ENCODE measurements at regions not wholly inside any gene's neighbourhood (a gene's known extent, or its start where the extent isn't known, plus 50 kb on each side); places are given as distances from the start of the nearest gene placed in this dataset.

DNA sequence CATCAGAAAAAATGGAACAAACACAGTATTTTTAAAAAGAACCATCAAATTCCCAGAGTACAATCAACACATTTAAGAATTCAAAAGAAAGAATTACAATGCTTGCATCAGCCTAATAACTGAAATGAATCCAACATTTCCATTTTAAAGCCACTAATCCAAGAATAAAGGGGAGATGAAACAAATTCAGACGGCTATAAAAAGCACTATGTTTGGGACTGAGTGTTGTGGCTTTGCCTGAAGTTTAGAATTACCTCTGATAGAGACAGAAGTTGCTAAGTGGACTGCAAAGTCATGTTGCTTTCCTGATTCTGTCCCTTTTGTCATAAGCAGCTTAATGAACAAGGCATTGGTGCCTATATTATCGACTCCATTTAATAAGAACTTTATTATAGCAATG, 135.4 kb upstream of the RGMB start:
- H3K27ac Mint-ChIP-seq (ENCODE audit: unreplicated experiment): no peak overlapping the region
- Histone ChIP-seq H3K27me3 (replicated peaks; ENCODE audit: control insufficient read depth, insufficient read depth, low read length) (no peaks in the 10 kb centered on the region), H3K9me3 (no peaks in the 10 kb centered on the region), H3K36me3 (ENCODE audit: control insufficient read depth, insufficient read depth, low read length) (no peaks in the 10 kb centered on the region), H3K4me1 (no peaks in the 10 kb centered on the region), H3K4me3 (ENCODE audit: low read depth, low read length) (no peak overlapping the region)
- no peaks in the 10 kb centered on the region for H3K36me3 Mint-ChIP-seq (ENCODE audit: insufficient read depth, unreplicated experiment)
- no peaks in the 10 kb centered on the region for H3K4me1 Mint-ChIP-seq (ENCODE audit: low read depth, unreplicated experiment)
- H3K9me3 Mint-ChIP-seq (ENCODE audit: unreplicated experiment): no peaks in the 10 kb centered on the region
- CTCF ChIA-PET: no interaction called here
- no TSS peak for BruUV-seq (replicated peaks)
- no peak overlapping the region for H3K4me3 Mint-ChIP-seq (ENCODE audit: unreplicated experiment)
- TF ChIP-seq, protein P1, sequence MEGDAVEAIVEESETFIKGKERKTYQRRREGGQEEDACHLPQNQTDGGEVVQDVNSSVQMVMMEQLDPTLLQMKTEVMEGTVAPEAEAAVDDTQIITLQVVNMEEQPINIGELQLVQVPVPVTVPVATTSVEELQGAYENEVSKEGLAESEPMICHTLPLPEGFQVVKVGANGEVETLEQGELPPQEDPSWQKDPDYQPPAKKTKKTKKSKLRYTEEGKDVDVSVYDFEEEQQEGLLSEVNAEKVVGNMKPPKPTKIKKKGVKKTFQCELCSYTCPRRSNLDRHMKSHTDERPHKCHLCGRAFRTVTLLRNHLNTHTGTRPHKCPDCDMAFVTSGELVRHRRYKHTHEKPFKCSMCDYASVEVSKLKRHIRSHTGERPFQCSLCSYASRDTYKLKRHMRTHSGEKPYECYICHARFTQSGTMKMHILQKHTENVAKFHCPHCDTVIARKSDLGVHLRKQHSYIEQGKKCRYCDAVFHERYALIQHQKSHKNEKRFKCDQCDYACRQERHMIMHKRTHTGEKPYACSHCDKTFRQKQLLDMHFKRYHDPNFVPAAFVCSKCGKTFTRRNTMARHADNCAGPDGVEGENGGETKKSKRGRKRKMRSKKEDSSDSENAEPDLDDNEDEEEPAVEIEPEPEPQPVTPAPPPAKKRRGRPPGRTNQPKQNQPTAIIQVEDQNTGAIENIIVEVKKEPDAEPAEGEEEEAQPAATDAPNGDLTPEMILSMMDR (IDR thresholded peaks at IDR 0.05; ENCODE audit: insufficient read depth in 1 of 2, low read depth in 1 of 2, low read length in 1 of 2, severe bottlenecking in 1 of 2, unreplicated experiment in 1 of 2): no peak
- POLR2A ChIA-PET: no interaction called here
- intact Hi-C loops (cut with micrococcal nuclease; ENCODE audit: unreplicated experiment): no loop called here
- no peak for DNase-seq
- H3K27me3 Mint-ChIP-seq (ENCODE audit: insufficient read depth, unreplicated experiment): no peaks in the 10 kb centered on the region

DNA sequence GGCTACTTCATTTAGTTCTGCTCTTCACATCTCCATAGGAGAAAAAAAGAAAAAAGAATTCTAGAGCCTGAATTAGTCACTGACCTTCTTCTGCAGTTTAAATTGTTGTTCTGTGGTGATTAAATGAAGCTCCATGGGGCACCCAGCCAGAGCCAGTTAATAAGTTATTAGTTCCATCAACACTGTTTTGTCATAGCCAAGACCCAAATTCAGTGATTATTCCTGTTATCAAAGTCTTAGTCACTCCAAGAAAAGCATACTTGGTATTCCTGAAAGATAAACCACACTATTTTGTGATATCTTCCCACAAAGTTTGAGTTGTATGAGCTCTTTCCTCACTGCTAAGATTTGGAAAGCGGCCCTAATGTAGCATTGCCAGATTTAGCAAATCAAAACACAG, 134.8 kb upstream of the RGMB start:
- CTCF ChIA-PET: no interaction called here
- no peaks in the 10 kb centered on the region for H3K36me3 Mint-ChIP-seq (ENCODE audit: insufficient read depth, unreplicated experiment)
- no peak overlapping the region for H3K4me3 Mint-ChIP-seq (ENCODE audit: unreplicated experiment)
- POLR2A ChIA-PET: no interaction called here
- no TSS peak for BruUV-seq (replicated peaks)
- DNase-seq: no peak
- no peaks in the 10 kb centered on the region for H3K9me3 ChIP-seq
- H3K9me3 Mint-ChIP-seq (ENCODE audit: unreplicated experiment): no peaks in the 10 kb centered on the region
- H3K4me1 ChIP-seq: no peaks in the 10 kb centered on the region
- H3K27ac Mint-ChIP-seq (ENCODE audit: unreplicated experiment): no peak overlapping the region
- intact Hi-C loops (cut with micrococcal nuclease; ENCODE audit: unreplicated experiment): no loop called here
- TF ChIP-seq, protein P1 (IDR thresholded peaks at IDR 0.05; ENCODE audit: insufficient read depth in 1 of 2, low read depth in 1 of 2, low read length in 1 of 2, severe bottlenecking in 1 of 2, unreplicated experiment in 1 of 2): no peak
- H3K4me3 ChIP-seq (ENCODE audit: low read depth, low read length): no peak overlapping the region
- H3K27me3 ChIP-seq (replicated peaks; ENCODE audit: control insufficient read depth, insufficient read depth, low read length): no peaks in the 10 kb centered on the region
- H3K4me1 Mint-ChIP-seq (ENCODE audit: low read depth, unreplicated experiment): no peaks in the 10 kb centered on the region
- H3K36me3 ChIP-seq (ENCODE audit: control insufficient read depth, insufficient read depth, low read length): no peaks in the 10 kb centered on the region
- no peaks in the 10 kb centered on the region for H3K27me3 Mint-ChIP-seq (ENCODE audit: insufficient read depth, unreplicated experiment)

DNA sequence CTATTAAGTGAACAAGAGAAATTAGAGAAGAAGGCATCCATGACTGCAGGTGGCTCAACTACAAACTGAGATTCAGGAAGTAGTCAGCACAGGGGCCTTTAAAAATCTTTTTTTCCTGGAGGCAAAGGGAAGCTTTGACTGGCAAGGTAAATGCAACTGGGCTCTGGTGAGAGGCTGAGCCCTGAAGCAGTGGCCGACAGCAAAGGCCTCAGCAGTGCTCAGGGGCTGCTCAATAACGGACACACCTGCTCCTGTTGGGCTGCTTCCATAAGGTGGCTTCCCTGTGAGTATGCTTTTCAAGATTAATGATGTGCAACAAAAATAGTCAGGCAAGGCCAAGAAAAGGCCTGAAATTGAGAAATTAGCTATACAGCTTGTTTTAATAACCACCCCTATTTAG, 134.2 kb upstream of the RGMB start:
- CTCF ChIA-PET: no interaction called here
- no peak overlapping the region for H3K27ac Mint-ChIP-seq (ENCODE audit: unreplicated experiment)

More for the DNA sequence above, 134.2 kb upstream of the RGMB start:
- DNase-seq: no peak
- Histone ChIP-seq H3K36me3 (ENCODE audit: control insufficient read depth, insufficient read depth, low read length) (no peaks in the 10 kb centered on the region), H3K4me1 (no peaks in the 10 kb centered on the region), H3K4me3 (ENCODE audit: low read depth, low read length) (no peak overlapping the region), H3K27me3 (replicated peaks; ENCODE audit: control insufficient read depth, insufficient read depth, low read length) (no peaks in the 10 kb centered on the region), H3K9me3 (no peaks in the 10 kb centered on the region)
- POLR2A ChIA-PET: no interaction called here
- BruUV-seq (replicated peaks): no TSS peak
- intact Hi-C loops (cut with micrococcal nuclease; ENCODE audit: unreplicated experiment): no loop called here
- Mint-ChIP-seq H3K4me3 (ENCODE audit: unreplicated experiment) (no peak overlapping the region), H3K4me1 (ENCODE audit: low read depth, unreplicated experiment) (no peaks in the 10 kb centered on the region), H3K9me3 (ENCODE audit: unreplicated experiment) (no peaks in the 10 kb centered on the region), H3K27me3 (ENCODE audit: insufficient read depth, unreplicated experiment) (no peaks in the 10 kb centered on the region), H3K36me3 (ENCODE audit: insufficient read depth, unreplicated experiment) (no peaks in the 10 kb centered on the region)
- TF ChIP-seq, protein P1 (IDR thresholded peaks at IDR 0.05; ENCODE audit: insufficient read depth in 1 of 2, low read depth in 1 of 2, low read length in 1 of 2, severe bottlenecking in 1 of 2, unreplicated experiment in 1 of 2): no peak
